Renal cortex interstitium (tissue), 11 donors: ENCODE measurements at regions not wholly inside any gene's neighbourhood (a gene's known extent, or its start where the extent isn't known, plus 50 kb on each side); places are given as distances from the start of the nearest gene placed in this dataset.
"Not testable (repeated sequence)": the region's sequence is repeated elsewhere in the genome, so short reads cannot be mapped to it uniquely, and the experiment has no call there.

ENCODE experiments used
- DNase-seq, 11 donors: peaks; one replicate each; pipeline ENCODE4 v3.0.0-alpha.2; 2013; ENCODE audit warnings: low read depth in 9 of 11, low spot score in 4 of 11; ENCODE audit errors: extremely low read depth in 1 of 11

DNA sequence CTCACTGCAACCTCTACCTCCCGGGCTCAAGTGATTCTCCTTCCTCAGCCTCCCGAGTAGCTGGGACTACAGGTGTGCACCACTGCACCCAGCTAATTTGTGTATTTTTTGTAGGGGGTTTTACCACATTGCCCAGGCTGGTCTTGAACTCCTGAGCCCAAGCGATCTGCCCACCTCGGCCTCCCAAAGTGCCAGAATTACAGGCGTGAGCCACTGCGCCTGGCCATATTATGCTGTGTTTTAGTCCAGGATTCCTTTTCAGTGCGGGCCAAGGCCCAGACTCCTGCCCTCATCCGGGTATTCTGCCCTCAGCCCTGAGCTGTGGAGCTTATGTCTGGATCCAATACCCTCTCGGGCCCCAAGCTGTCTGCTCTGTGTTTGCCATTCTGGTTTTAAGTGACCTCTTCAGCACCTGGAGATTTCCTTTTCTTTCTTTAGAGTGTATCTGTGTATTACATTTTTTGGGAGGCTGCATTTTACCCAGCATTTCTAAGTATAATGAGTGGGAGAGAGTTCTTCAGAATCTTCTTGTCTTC lies 114.9 kb downstream of the BUB3 start:
- DNase-seq, result no peak

DNA sequence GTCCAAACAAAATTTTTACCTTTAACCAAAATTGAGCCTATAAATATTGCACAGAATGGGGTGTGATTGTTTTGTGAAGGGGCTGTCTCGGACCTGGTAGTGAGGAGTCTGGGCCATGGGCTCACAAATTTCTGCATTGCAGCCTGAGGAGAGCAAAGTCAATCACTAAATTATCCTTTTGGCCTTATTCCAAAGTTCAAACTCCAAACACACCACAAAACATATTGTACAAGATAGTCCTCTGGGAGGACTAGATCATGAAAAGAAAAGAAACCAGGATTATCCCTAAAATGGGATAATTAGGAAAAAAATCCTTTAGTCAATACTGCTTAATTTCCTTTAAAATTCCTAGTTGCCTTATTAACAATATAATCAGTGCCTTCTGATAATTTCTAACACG lies 115.5 kb downstream of the BUB3 start:
- DNase-seq, result no peak

DNA sequence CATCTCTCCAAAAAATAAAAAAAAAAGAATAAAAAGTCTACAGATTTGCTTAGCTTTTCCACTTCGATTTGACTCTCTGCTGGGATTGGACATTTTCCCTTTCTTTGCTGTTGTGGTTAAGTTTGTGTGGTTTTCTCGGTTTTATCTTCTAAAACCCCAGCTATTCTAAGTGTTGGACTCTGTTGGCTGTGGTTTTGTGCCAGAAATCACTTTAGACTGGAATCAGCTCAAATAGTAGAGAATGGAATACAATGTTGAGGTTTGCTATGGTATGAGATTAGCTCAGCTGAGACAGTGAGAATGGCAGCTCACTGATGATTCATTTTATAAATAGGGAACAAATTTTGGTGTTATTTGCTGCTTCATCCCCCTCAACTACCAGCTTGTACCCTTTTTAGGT lies 116.0 kb downstream of the BUB3 start:
- no peak for DNase-seq

DNA sequence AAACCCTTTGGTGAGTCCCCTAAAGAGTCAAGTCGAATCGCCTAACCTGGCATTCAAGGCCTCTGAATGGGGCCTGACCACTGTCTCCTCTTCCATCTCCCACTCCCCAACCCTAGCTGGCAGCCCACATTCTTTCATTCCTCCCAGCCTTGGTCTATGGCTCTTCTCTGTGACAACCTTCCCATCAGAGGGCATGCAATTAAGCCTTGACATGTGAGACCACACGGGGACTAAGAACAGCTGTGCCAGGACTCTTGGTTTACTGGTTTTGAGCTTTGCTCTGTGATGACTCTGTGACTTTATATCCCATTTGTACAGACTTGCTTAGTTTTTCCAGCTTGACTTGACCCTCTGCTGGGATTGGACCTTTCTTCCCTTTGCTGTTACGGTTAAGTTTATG lies 116.6 kb downstream of the BUB3 start:
- DNase-seq, result no peak

DNA sequence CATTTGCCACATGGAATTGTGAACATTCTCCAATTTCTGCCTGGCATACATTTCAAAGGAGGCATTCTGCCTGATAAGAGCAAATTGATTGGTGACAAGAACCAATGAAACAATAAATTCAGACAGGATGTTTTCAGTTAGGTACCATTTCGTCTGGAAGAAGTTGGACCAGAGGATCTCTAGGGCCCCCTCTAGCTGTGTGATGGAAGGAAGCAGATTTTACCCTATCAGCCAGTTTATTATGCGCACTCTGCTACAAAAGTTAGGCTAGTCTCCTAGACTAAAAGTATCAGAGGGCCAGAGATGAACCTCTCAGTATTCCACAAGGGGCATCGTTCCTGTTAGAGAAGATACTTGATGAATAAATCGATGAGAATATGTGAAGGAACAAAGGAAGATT lies 118.0 kb downstream of the BUB3 start:
- no peak for DNase-seq

DNA sequence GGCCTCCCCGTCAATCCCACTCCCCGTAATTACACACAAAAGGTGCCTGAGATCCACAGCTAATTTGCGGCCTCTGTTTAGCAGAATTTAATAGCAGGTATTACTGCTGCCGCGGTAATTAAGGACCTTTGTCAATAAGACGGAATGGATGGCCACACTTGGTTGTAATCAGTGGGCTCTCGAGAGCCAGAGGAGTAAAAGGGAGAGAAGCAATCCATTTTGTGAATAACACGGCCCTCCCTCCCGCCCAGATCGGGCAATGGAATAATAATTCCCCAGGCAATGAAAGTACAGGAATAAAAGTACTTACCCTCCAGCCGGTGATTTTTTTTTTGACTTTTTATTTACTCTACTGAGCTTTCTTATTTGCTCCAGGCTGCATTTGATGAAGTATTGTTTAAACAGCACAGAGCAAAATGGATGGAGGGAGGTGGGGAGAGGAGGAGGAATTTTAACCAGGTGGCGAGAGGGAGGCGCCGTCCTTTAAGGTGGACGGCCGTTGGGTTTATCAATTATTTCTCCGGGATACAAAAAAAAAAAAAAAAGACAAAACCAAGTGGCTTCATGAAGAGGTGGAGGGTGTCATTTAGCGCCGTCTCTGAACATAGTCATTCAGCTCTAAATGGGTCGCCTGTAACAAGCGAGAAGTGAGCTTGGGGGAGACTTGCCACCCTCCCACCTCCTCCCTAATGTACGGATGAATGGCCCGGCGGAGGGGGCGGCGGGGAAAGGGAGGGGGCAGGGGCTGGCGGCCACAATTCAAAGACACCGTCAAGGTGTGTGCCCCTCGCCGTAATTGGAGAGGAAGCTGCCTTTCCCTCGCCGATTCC lies 120.3 kb downstream of the BUB3 start:
- peak in 2 of 11 donors; percentile 23 for DNase-seq

DNA sequence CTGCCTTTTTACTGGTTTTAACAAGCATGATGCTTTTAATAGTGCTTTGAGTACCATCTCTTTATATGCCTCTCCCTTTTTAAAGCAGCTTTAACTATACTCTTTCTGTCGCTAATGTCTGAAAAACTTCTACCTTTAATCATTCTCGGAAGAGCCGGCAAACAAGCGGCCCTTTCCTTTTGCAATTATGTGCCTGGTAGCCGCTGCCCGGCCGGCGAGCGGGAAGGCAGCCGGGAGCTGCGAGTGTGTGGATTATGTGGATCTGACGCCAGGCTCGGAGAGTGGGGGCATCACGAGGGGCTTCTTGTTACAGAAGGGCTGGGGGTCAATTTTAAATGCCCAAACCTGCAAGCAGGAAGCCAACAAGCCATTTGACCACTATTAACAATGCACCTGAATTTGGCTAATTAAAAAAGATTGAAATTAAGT lies 120.9 kb downstream of the BUB3 start:
- no peak for DNase-seq

DNA sequence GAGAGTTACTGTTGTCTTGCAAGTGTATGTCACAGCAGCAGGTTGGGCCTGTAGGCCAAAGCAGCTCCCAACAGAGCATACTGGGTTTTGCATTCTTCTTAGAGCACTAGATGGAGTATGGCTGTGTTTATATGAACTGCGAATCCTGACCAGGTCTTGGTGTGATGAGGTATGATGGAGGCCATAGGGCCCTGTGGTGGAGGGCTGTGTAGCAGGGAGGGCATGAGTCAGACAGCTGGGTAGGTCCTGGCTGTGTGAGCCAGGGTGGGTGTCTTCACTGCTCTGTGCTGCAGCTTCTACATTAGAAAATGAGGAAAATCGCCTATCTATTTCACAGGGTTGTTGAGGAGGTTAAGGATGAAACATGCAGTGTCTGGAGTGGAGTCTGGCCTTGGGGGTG lies 124.2 kb downstream of the BUB3 start:
- DNase-seq, result no peak

DNA sequence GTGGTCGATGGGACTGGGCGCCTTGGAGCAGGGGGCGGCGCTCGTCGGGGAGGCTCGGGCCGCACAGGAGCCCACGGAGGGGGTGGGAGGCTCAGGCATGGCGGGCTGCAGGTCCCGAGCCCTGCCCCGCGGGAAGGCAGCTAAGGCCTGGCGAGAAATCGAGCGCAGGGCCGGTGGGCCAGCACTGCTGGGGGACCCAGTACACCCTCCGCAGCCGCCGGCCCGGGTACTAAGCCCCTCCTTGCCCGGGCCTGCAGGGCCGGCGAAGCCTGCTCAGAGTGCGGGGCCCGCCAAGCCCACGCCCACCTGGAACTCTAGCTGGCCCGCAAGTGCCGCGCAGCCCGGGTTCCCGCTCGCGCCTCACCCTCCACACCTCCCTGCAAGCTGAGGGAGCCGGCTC lies 129.2 kb downstream of the BUB3 start:
- not testable (repeated sequence) for DNase-seq

DNA sequence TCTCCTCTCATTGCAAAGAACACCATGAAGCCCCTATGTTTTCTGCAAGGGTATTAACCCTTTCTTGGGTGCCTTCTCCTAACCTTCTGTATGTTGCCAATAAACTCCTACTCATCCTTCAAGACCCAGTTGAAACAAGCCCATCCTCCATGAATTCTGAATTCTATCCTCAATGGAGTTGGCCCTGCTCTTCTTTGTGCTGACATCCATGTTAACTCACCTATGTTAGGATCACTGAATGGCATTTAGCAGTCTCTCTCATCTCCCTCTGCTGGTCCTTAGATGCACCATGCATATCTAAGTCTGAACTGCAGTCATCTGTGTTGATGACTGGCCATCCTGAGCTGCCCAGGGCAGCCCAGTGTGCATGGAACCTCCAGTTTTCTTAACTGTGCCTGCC lies 129.8 kb downstream of the BUB3 start:
- no peak for DNase-seq

DNA sequence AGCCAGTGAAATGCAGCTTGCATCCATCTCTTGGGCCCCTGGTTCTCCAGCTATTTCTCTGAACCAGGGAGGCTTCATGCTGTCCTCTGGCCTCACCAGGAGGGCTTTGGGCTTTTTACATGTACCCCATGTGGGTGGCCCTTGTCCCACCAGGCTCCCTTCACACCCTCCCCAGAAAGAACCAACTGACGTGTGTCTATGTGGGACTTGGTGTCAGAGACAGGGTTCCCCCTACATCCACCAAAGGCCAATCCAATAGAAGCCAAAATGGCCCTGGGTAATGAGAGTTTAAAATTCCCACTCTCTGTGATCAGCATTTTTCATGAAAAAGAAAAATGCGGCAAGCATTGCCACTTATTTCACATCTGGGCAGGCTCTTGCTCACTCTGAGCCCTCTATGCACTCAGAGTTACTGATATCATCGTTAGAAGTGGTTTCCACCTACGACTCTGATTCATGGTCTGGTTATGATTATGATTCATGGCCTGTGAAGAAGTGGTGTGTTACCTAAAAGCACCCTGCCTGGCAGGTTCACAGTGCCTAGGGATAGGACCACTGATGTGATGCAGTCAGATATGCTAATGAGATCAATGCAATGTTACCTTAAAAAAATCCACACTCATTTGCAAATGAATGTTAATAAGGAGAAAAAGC lies 133.5 kb downstream of the BUB3 start:
- no peak for DNase-seq

DNA sequence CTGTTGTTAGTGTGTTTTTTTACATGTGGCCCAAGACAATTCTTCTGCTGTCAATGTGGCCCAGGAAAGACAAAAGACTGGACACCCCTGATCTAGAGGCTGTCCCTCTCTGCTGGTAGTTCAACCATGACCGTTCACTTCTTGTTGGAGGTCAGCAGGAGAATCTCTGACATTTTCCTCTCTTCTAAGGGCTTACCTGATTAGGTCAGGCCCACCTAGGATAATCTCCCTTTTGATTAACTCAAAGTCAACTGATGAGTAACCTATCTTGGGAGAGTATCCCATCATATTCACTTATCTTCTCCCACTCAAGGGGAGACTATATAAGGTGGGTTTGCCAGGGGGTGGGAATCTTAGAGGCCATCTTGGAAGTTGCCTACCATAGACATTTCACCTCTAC lies 135.2 kb downstream of the BUB3 start:
- no peak for DNase-seq

DNA sequence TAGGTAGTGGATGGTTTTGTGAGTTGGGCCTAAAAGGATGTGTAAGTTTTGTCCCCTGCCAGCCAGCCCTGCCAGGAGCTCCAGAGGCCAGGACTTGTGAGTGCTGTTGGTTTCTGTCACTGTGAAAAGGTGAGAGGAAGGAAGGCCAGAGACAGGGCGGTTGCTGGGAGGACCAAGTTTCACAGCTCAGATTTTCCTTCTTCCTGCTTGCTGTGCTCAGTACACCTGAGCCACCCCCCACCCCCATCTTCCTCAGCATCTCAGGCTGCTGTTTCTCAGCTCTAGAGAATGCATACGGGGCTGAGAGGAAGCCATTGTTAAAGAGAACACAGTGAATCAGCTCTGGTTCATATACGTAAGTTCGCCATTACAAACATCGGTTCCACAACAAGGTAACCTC lies 139.9 kb downstream of the BUB3 start:
- no peak for DNase-seq

DNA sequence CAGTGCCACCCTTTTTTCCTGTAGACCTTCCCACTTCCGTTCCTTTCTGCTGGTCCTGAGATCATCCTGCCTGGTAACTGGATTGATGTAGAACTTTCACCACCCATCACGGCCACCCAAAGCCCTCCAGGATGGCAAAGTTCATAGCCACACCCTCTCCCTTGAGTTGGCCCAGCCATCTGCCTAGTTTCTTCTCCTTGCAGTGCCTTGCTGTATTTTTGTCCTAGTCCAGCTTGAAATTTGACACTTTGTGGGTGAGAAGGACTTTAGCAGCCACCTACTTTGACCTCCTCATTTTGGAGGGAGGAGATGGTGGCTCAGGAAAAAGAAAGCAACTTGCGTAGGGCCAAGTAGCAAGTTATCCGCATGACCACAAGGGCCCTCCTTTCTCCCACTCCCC lies 140.7 kb downstream of the BUB3 start:
- DNase-seq, result no peak

DNA sequence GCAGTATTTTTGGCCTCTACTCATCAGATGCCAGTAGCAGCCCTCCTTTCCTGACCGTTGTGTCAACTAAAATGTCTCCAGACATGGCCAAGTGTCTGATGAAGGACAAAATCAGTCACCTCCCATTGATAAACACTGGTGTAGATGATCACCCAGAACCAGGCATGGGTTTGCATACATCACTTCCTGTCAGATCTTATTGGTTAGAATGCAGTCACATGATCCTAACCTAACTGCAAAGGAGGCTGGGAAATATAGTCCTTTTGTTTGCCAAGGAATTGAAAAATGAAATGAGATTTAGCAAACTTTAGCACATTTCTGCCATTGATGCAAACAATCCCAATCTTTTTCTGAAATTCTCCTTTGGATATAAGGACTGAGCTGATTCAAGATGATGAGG lies 141.4 kb downstream of the BUB3 start:
- DNase-seq, result no peak

DNA sequence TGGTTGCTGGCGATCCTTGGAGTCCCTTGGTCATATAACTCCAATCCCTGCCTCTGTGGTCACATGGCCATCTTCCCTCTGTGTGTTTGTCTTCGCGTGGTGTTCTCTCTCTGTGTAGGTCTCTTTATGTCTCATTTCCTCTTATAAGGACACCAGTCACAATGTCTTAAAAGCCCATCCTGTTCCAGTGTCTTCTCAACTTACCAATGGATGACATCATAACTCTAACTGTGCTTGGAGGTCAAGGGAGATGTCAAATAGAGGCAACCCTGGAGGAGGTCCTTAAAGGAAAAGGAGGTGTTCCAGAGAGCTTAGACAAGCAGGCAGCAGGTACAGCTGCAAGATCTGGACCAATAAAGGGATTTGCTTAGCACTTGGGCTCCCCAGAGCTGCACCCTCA lies 143.0 kb downstream of the BUB3 start:
- no peak for DNase-seq

DNA sequence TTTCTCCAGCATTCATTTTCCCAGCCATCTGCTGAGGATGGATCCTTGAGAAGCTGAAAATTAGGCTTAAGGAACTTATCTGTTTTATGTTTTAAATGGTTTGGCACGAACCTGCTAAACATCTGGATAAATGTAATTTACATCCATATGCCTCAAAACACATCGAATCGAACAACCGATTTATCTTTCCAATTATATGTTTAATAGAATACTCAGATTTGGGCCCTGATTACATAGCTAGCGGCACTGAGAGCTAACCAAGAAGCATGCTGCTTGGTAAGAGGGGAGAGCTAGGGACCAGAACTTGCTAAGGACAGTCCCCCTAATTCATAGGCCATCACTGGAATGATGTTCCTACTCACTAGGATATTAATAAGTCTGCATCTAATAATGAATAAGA lies 144.4 kb downstream of the BUB3 start:
- no peak for DNase-seq

DNA sequence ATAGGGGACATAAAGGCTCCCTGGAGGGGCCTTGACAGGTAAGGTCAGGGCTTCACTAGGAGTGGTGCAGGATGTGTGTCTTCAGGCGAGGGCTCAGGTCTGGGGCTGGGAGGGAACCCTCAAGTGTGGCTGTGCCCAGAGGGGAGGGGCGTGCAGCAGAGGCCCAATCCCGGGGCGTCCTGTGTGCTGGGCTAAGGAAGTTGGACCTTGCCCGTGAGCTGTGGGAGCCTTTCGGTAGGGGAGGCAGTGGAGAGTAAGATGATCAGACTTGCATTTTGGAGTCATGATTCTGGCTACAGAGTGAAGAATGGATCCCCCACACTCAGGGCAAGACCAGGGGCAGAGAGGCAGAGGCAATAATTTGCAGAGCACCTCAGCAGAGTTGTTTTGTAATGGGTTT lies 145.4 kb downstream of the BUB3 start:
- DNase-seq, result no peak

DNA sequence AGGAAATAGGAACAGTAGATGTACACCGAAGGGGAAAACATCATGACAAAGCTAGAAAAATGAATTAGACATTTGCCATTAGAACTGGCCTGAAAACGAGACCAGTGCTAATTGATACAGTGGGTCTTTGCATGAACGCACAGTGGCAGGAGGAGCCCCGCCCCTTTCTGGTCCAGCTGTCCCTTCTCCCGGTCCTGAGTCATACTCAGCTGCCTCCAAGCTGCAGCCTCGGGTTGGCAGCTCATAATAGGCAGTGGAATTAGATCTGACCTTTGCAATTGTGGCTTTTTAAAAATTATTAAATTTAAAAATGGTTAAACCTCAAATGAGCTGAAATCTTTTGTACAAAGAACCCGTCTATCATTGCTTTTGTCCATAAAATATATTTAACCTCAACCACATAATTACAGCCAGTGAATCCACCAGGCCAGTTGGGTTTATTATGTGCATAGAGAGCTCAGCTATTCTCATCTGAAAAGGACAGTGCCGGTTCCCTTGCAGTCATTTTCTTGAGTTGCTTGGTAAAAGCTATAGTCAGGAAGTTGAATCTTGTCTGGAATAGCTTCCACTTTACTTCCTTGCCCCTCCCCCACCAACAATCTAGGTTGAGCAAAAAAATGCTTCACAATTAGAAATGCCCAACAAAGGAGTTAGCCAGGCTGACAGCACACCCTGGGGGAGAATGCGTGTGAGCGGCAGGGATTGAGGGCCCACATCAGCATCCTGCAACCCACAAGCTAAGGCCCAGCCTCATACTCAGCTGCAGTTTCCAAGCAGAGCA lies 147.1 kb downstream of the BUB3 start:
- peak in 7 of 11 donors; percentile 24 to 51 (median 43) for DNase-seq
